DND-41 (cell line): ENCODE measurements at regions not wholly inside any gene's neighbourhood (a gene's known extent, or its start where the extent isn't known, plus 50 kb on each side); places are given as distances from the start of the nearest gene placed in this dataset.

Experiments
- ATAC-seq: fragments of 200-7000 bp; cut with Tn5 transposase; 3 replicates; pipeline ENCODE4 v1.9.1; 2021; ENCODE audit warnings: low read depth; ENCODE audit not compliant: insufficient read depth
- DNase-seq: peaks from one replicate; pipeline ENCODE4 v3.0.0-alpha.2; 2020
- H2AFZ ChIP-seq: 2 replicates; pipeline ENCODE4 v1.6.0; 2012; ENCODE audit warnings: low read depth, low read length
- H3K27ac ChIP-seq: 2 replicates; pipeline ENCODE4 v1.5.1; 2012; ENCODE audit warnings: low read length, inconsistent platforms
- H3K27me3 ChIP-seq: fragments of 200-600 bp; sonication (generic); 2 replicates; pipeline ENCODE4 v1.6.0; 2012; ENCODE audit warnings: low read length, mild to moderate bottlenecking, inconsistent platforms; ENCODE audit not compliant: insufficient read depth, poor library complexity
- H3K36me3 ChIP-seq: 2 replicates; pipeline ENCODE4 v1.5.1; 2012; ENCODE audit warnings: low read length, inconsistent platforms; ENCODE audit not compliant: insufficient read depth
- H3K4me1 ChIP-seq: 2 replicates; pipeline ENCODE4 v1.5.1; 2012; ENCODE audit warnings: mild to moderate bottlenecking, low read length; ENCODE audit not compliant: insufficient read depth
- H3K4me2 ChIP-seq: 2 replicates; pipeline ENCODE4 v1.6.0; 2012; ENCODE audit warnings: mild to moderate bottlenecking, moderate library complexity, low read length, inconsistent platforms; ENCODE audit not compliant: insufficient read depth
- H3K4me3 ChIP-seq, 2 experiments: fragments of 200-600 bp in 1 of 2; shearing (Covaris generic) in 1 of 2; 2 replicates each; pipeline ENCODE4 v1.5.1; 2012 to 2016; ENCODE audit warnings: inconsistent platforms in 2 of 2, low read length in 2 of 2, mild to moderate bottlenecking in 2 of 2, low read depth in 1 of 2, moderate library complexity in 1 of 2
- H3K79me2 ChIP-seq: 2 replicates; pipeline ENCODE4 v1.6.0; 2012; ENCODE audit warnings: low read length, inconsistent platforms; ENCODE audit not compliant: insufficient read depth
- H3K9ac ChIP-seq: 2 replicates; pipeline ENCODE4 v1.6.0; 2012; ENCODE audit warnings: low read depth, mild to moderate bottlenecking, inconsistent platforms, low read length, moderate library complexity
- H3K9me3 ChIP-seq: 2 replicates; pipeline ENCODE4 v1.5.1; 2012; ENCODE audit warnings: low read length, moderate library complexity, mild to moderate bottlenecking, inconsistent platforms; ENCODE audit not compliant: insufficient read depth, severe bottlenecking
- H4K20me1 ChIP-seq: 2 replicates; pipeline ENCODE4 v1.6.0; 2012; ENCODE audit warnings: low read length; ENCODE audit not compliant: insufficient read depth
- EZH2 ChIP-seq: IDR thresholded peaks from 3 replicates; pipeline ENCODE4 v1.6.1; 2012; ENCODE audit warnings: borderline replicate concordance, low read depth, mild to moderate bottlenecking, moderate library complexity, low read length, inconsistent platforms; ENCODE audit not compliant: severe bottlenecking
- TF ChIP-seq, protein P1 (sequence below): IDR thresholded peaks from 2 replicates; pipeline ENCODE4 v1.5.1; 2012; ENCODE audit warnings: borderline replicate concordance, low read length, moderate library complexity, mild to moderate bottlenecking; ENCODE audit not compliant: poor library complexity, severe bottlenecking; ENCODE audit errors: extremely low read depth

DNA sequence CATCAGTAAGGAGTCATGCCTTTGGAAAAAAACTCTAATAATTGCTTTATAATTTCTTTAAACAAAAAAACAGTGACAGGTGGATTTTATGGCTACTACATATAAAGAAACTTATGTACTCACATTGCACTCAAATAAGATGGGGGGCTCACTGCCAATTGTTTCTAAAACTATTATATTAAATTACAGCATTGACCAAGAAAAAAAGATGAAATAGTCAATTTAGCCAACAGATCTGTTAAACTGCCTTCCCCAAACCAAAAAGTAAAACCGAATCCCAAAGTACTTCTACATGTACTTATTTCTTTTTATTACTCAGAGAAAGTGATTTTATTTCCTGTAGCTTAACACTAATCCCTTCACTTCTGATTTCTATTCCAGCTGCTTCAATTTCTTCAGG is 716.8 kb upstream of the SLITRK5 start:
- Histone ChIP-seq H3K4me2 (no peak overlapping the region), H3K79me2 (no peaks in the 10 kb centered on the region), H4K20me1 (no peaks in the 10 kb centered on the region), H2AFZ (no peak overlapping the region), H3K4me3 (no peak overlapping the region), H3K9ac (no peak overlapping the region), H3K4me1 (no peaks in the 10 kb centered on the region), H3K27ac (no peak overlapping the region), H3K36me3 (no peaks in the 10 kb centered on the region), H3K27me3 (no peaks in the 10 kb centered on the region), H3K9me3 (no peaks in the 10 kb centered on the region)
- ATAC-seq (no peak), DNase-seq (no peak)
- TF ChIP-seq, protein P1, sequence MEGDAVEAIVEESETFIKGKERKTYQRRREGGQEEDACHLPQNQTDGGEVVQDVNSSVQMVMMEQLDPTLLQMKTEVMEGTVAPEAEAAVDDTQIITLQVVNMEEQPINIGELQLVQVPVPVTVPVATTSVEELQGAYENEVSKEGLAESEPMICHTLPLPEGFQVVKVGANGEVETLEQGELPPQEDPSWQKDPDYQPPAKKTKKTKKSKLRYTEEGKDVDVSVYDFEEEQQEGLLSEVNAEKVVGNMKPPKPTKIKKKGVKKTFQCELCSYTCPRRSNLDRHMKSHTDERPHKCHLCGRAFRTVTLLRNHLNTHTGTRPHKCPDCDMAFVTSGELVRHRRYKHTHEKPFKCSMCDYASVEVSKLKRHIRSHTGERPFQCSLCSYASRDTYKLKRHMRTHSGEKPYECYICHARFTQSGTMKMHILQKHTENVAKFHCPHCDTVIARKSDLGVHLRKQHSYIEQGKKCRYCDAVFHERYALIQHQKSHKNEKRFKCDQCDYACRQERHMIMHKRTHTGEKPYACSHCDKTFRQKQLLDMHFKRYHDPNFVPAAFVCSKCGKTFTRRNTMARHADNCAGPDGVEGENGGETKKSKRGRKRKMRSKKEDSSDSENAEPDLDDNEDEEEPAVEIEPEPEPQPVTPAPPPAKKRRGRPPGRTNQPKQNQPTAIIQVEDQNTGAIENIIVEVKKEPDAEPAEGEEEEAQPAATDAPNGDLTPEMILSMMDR = no peak
- TF ChIP-seq EZH2 = no peak

DNA sequence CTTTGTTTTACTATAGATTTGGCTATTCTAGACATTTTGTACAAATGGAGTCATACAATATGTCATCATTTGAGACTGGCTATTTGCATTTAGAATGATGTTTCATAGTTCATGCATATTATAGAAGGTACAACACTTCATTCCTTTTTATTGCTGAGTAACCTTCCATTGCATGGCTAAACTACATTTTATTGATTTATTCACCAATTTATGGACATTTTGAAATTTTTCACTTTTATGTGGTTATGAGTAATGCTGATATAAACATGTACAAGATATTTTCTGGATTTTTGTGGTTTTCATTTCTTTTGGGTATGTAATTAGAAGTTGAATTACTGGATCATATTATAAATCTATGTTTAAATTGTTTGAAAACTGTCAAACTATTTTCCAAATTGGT is 710.3 kb upstream of the SLITRK5 start:
- H3K27me3 ChIP-seq = no peaks in the 10 kb centered on the region
- H3K4me2 ChIP-seq = no peak overlapping the region
- no peak overlapping the region for H2AFZ ChIP-seq
- H3K4me3 ChIP-seq = no peak overlapping the region
- no peak overlapping the region for H3K9ac ChIP-seq
- no peak for DNase-seq
- no peaks in the 10 kb centered on the region for H3K36me3 ChIP-seq
- ATAC-seq = no peak
- no peaks in the 10 kb centered on the region for H3K9me3 ChIP-seq
- TF ChIP-seq, protein P1 = no peak
- TF ChIP-seq EZH2 = no peak
- no peak overlapping the region for H3K27ac ChIP-seq
- no peaks in the 10 kb centered on the region for H3K4me1 ChIP-seq
- no peaks in the 10 kb centered on the region for H4K20me1 ChIP-seq
- H3K79me2 ChIP-seq = no peaks in the 10 kb centered on the region

DNA sequence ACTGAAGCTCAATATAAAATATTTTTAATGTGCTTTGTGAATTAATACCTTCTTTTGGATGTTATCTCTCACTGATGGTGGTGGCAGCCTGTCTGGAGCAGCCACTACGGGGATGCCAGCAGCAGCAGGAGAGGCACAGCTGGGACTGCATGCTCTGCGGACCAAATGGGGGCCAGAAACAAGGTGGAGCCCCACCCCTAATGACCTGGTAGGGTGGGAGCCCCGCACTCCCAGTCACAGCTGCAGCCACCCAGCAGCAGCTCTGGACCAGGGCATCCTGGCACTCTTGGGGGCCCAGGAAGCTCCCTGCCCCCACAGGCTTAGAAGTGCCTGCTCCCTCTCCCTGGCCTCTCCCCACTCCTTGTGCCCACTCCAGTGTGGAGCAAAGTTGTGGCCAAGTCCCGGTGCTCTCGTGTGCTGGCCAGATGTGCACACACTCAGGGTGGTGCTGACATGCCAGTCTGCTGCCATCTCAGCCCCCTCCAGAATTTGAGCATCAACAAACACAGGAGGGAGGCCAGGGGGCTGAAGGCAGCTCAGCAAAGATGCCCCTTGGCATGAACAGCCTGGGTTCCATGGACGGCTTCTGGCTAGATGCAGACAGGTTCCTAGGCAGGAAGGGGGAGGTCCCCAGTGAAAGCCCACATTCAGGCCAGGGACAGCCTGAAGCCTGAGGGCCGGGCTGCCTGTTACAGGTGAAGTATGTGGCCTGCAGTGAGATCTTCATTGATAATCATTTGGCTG is 696.7 kb upstream of the SLITRK5 start:
- no peaks in the 10 kb centered on the region for H3K27me3 ChIP-seq
- H3K79me2 ChIP-seq = no peaks in the 10 kb centered on the region
- no peak overlapping the region for H3K4me2 ChIP-seq
- H3K4me1 ChIP-seq = no peaks in the 10 kb centered on the region
- no peak overlapping the region for H2AFZ ChIP-seq
- TF ChIP-seq EZH2 = no peak
- TF ChIP-seq, protein P1 = no peak
- no peaks in the 10 kb centered on the region for H3K36me3 ChIP-seq
- no peaks in the 10 kb centered on the region for H4K20me1 ChIP-seq
- ATAC-seq (no peak), DNase-seq (no peak)
- H3K9ac ChIP-seq = no peak overlapping the region
- no peak overlapping the region for H3K4me3 ChIP-seq
- no peak overlapping the region for H3K27ac ChIP-seq
- no peaks in the 10 kb centered on the region for H3K9me3 ChIP-seq

DNA sequence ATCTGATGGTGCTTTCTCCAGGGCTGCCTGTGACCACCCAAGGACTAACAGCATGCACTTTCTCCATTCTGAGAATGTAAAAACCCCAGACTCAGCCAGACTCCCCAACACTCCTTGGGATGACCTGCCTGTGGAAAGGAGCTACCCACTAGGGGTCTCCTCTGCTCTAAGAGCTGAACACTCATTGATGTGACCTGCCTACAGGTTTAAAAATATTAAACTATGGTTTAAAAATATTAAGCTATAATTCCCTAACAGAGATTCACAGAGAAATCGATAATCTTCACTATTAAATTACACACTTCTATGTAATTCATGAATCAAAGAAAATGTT is 696.2 kb upstream of the SLITRK5 start:
- H4K20me1 ChIP-seq = no peaks in the 10 kb centered on the region
- DNase-seq (no peak), ATAC-seq (no peak)
- H2AFZ ChIP-seq = no peak overlapping the region
- H3K4me3 ChIP-seq = no peak overlapping the region
- H3K27ac ChIP-seq = no peak overlapping the region
- H3K79me2 ChIP-seq = no peaks in the 10 kb centered on the region
- no peaks in the 10 kb centered on the region for H3K4me1 ChIP-seq
- H3K27me3 ChIP-seq = no peaks in the 10 kb centered on the region
- TF ChIP-seq, protein P1 = no peak
- TF ChIP-seq EZH2 = no peak
- no peaks in the 10 kb centered on the region for H3K36me3 ChIP-seq
- H3K9me3 ChIP-seq = no peaks in the 10 kb centered on the region
- H3K9ac ChIP-seq = no peak overlapping the region
- no peak overlapping the region for H3K4me2 ChIP-seq
